Loucy (cell line): ENCODE measurements at regions not wholly inside any gene's neighbourhood (a gene's known extent, or its start where the extent isn't known, plus 50 kb on each side); places are given as distances from the start of the nearest gene placed in this dataset.
"Not testable (repeated sequence)": the region's sequence is repeated elsewhere in the genome, so short reads cannot be mapped to it uniquely, and the experiment has no call there.

Experiments used
- H2AFZ ChIP-seq: fragments of 200-600 bp; sonication (generic); 2 replicates; pipeline ENCODE4 v1.6.0; 2016; ENCODE audit warnings: antibody characterized with exemption, mild to moderate bottlenecking, low read length, moderate library complexity
- H3F3A ChIP-seq: fragments of 200-600 bp; 2 replicates; pipeline ENCODE4 v1.6.0; 2016; ENCODE audit warnings: antibody characterized with exemption, low read depth, mild to moderate bottlenecking
- H3K27me3 ChIP-seq: fragments of 200-600 bp; sonication (generic); 2 replicates; pipeline ENCODE4 v1.6.1; 2014; ENCODE audit warnings: low read length, mild to moderate bottlenecking; ENCODE audit not compliant: insufficient read depth, poor library complexity, severe bottlenecking
- H3K36me3 ChIP-seq: fragments of 200-600 bp; sonication (generic); 2 replicates; pipeline ENCODE4 v1.6.1; 2016; ENCODE audit warnings: low read length; ENCODE audit not compliant: insufficient read depth
- H3K4me1 ChIP-seq: fragments of 200-600 bp; sonication (generic); 2 replicates; pipeline ENCODE4 v1.5.1; 2014; ENCODE audit warnings: low read length, mild to moderate bottlenecking; ENCODE audit not compliant: insufficient read depth, poor library complexity, severe bottlenecking
- H3K4me2 ChIP-seq: fragments of 200-600 bp; sonication (generic); 2 replicates; pipeline ENCODE4 v1.6.0; 2014; ENCODE audit warnings: antibody characterized with exemption, low read length, low read depth, mild to moderate bottlenecking; ENCODE audit not compliant: poor library complexity, severe bottlenecking
- H3K4me3 ChIP-seq: fragments of 200-600 bp; sonication (generic); 2 replicates; pipeline ENCODE4 v1.5.1; 2014; ENCODE audit warnings: low read length, mild to moderate bottlenecking, mixed read lengths; ENCODE audit not compliant: poor library complexity, severe bottlenecking
- H3K79me2 ChIP-seq: fragments of 200-600 bp; sonication (generic); 2 replicates; pipeline ENCODE4 v1.6.1; 2014; ENCODE audit warnings: low read length; ENCODE audit not compliant: insufficient read depth
- H3K9ac ChIP-seq: fragments of 200-600 bp; sonication (generic); 2 replicates; pipeline ENCODE4 v1.6.0; 2014; ENCODE audit warnings: mild to moderate bottlenecking, low read depth, low read length, moderate library complexity; ENCODE audit not compliant: poor library complexity, severe bottlenecking
- H3K9me2 ChIP-seq: fragments of 200-600 bp; sonication (generic); replicated peaks from 2 replicates; pipeline ENCODE4 v1.6.1; 2016; ENCODE audit warnings: low read depth, low read length, mixed read lengths
- H3K9me3 ChIP-seq: fragments of 200-600 bp; sonication (generic); 2 replicates; pipeline ENCODE4 v1.6.1; 2014; ENCODE audit warnings: mild to moderate bottlenecking, antibody characterized with exemption, low read length, low read depth; ENCODE audit not compliant: insufficient read depth
- H4K20me1 ChIP-seq: fragments of 200-600 bp; sonication (generic); 2 replicates; pipeline ENCODE4 v1.6.0; 2014; ENCODE audit warnings: antibody characterized with exemption, low read length, mild to moderate bottlenecking; ENCODE audit not compliant: insufficient read depth, poor library complexity, severe bottlenecking
- EZH2phosphoT487 ChIP-seq: fragments of 200-600 bp; IDR thresholded peaks from 2 replicates; pipeline ENCODE4 v1.6.1; 2018; ENCODE audit warnings: antibody characterized with exemption, mild to moderate bottlenecking, moderate library complexity, borderline replicate concordance
- TF ChIP-seq, protein P1 (sequence below): fragments of 200-600 bp; sonication (generic); conservative IDR thresholded peaks from 2 replicates; pipeline ENCODE4 v1.5.1; 2014; ENCODE audit warnings: mild to moderate bottlenecking, antibody characterized with exemption, low read length

DNA sequence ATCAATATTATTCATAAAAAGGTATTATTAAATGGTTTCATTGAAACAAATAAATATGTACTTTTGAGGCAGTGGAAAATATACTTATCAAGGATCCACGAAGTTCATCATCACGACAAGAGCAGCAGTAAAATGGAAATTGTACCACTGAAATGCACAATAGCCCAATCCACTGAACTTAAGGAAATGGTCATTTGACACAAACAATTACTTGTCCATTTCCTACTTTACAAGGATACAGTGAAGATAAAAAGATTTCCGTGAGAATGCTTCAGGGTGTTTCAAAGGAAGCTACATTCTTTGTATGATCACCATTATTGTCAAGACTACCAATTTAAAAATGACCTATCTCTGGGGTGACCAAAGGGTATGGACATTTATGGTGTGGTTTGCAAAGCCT lies 210.3 kb downstream of the SYK start:
- H3K9ac ChIP-seq: no peak overlapping the region
- H3K4me1 ChIP-seq: no peaks in the 10 kb centered on the region
- H4K20me1 ChIP-seq: no peaks in the 10 kb centered on the region
- no peaks in the 10 kb centered on the region for H3K36me3 ChIP-seq
- H3K9me3 ChIP-seq: no peaks in the 10 kb centered on the region
- H3K4me3 ChIP-seq: no peak overlapping the region
- H3F3A ChIP-seq: no peaks in the 10 kb centered on the region
- TF ChIP-seq EZH2phosphoT487: no peak
- TF ChIP-seq, protein P1, sequence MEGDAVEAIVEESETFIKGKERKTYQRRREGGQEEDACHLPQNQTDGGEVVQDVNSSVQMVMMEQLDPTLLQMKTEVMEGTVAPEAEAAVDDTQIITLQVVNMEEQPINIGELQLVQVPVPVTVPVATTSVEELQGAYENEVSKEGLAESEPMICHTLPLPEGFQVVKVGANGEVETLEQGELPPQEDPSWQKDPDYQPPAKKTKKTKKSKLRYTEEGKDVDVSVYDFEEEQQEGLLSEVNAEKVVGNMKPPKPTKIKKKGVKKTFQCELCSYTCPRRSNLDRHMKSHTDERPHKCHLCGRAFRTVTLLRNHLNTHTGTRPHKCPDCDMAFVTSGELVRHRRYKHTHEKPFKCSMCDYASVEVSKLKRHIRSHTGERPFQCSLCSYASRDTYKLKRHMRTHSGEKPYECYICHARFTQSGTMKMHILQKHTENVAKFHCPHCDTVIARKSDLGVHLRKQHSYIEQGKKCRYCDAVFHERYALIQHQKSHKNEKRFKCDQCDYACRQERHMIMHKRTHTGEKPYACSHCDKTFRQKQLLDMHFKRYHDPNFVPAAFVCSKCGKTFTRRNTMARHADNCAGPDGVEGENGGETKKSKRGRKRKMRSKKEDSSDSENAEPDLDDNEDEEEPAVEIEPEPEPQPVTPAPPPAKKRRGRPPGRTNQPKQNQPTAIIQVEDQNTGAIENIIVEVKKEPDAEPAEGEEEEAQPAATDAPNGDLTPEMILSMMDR: no peak
- no peaks in the 10 kb centered on the region for H3K79me2 ChIP-seq
- H3K4me2 ChIP-seq: no peak overlapping the region
- no peaks in the 10 kb centered on the region for H3K27me3 ChIP-seq
- no peaks in the 10 kb centered on the region for H3K9me2 ChIP-seq
- H2AFZ ChIP-seq: no peak overlapping the region

DNA sequence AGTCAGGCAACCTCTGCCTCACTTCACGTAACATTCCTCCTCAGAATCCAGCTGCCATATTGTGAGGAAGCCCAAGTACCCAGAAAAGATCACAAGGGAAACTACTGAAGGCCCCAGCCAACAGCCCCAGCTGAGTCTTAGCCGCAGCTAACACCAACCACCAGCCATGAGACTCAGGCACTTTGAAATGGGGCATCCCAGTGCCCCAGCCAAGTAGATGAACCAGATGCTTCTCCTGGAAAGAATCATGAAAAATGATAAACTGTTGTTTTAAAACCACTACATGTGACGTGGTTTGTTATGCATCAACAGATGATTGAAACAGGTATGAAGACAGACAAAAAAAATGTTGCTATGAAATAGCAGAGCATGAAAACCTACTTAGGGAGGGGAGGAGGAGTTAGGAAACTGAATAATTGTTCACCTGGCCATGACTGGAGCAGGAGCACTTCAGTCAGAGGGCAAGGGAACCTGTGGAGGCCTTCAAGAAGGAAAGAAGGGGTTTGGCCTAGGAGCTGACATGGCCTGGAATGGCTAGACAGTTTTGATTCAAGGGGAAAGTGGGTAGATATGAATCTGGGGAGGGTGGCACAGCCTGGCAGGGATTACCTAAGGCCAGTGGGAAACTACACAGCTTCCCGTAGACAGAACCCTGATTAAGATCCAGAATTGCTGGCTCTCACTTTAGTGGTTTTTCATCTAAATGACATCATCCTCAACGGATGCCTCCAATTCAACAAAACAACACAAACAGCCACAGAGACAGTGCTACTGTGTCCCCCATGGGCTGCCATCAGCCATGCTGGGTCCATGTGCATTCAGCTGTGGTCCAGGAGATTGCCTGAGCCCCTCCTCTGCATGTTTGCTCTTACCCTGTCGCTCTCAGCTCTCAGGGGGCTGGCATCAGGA lies 211.6 kb downstream of the SYK start:
- Histone ChIP-seq H3K9ac (no peak overlapping the region), H3K27me3 (no peaks in the 10 kb centered on the region), H3F3A (no peaks in the 10 kb centered on the region), H3K4me3 (no peak overlapping the region), H3K4me2 (no peak overlapping the region), H3K79me2 (no peaks in the 10 kb centered on the region), H2AFZ (no peak overlapping the region), H4K20me1 (no peaks in the 10 kb centered on the region), H3K9me2 (no peaks in the 10 kb centered on the region), H3K9me3 (no peaks in the 10 kb centered on the region), H3K4me1 (no peaks in the 10 kb centered on the region), H3K36me3 (no peaks in the 10 kb centered on the region)
- no peak for TF ChIP-seq EZH2phosphoT487
- TF ChIP-seq, protein P1: no peak

DNA sequence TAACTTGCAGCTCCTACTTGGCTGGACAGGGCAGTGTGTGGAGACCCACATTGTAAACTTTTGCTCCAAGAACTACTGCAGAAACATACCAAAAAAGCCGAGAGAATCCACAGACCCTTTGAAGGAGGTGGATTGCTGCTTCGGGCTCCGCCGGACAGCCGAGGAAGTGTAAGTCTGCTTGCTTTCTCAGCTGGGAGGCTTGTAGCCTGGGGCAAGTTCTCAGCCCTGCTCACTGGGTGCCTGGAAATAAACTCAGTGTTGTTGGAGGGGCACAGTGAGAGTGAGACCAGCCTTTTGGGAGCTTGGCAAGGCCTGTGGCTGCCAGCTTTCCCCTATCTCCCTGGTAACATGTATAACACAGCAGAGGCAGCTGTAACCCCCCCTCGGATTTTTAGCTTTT lies 215.6 kb downstream of the SYK start:
- Histone ChIP-seq H2AFZ (no peak overlapping the region), H3K4me3 (no peak overlapping the region), H3K9me2 (no peaks in the 10 kb centered on the region), H3K4me1 (no peaks in the 10 kb centered on the region), H4K20me1 (no peaks in the 10 kb centered on the region), H3K9ac (no peak overlapping the region), H3K4me2 (no peak overlapping the region), H3F3A (no peaks in the 10 kb centered on the region), H3K27me3 (no peaks in the 10 kb centered on the region), H3K9me3 (no peaks in the 10 kb centered on the region), H3K79me2 (no peaks in the 10 kb centered on the region), H3K36me3 (no peaks in the 10 kb centered on the region)
- TF ChIP-seq, protein P1: no peak
- TF ChIP-seq EZH2phosphoT487: no peak

DNA sequence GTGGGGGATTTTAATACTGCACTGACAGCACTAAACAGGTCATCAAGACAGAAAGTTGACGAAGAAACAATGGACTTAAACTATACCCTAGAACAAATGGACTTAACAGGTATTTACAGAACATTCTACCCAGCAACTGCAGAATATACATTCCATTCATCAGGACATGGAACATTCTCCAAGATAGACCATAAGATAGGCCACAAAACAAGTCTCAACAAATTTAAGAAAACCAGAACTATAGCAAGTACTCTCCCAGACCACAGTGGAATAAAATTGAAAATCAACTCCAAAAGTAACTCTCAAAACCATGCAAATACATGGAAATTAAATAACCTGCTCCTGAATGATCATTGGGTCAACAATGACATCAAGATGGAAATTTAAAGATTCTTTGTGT lies 218.3 kb downstream of the SYK start:
- not testable (repeated sequence) for H3K4me2 ChIP-seq, H2AFZ ChIP-seq, H3K9me2 ChIP-seq, H3K4me3 ChIP-seq, H3K36me3 ChIP-seq, H3K4me1 ChIP-seq, H3K79me2 ChIP-seq, H3K9ac ChIP-seq, H3F3A ChIP-seq, H3K27me3 ChIP-seq, H3K9me3 ChIP-seq, H4K20me1 ChIP-seq

DNA sequence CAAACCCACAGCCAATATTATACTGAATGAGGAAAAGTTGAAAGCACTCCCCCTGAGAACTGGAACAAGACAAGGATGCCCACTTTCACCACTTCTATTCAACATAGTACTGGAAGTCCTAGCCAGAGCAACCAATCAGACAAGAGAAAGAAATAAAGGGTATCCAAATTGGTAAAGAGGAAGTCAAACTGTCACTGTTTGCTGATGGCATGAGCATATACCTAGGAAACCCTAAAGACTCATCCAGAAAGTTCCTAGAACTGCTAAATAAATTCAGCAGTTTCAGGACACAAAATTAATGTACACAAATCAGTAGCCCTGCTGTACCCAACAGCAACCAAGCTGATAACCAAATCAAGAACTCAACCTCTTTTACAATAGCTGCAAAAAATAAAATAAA lies 220.0 kb downstream of the SYK start:
- H3K9ac ChIP-seq, H4K20me1 ChIP-seq, H3K9me3 ChIP-seq, H3K79me2 ChIP-seq, H3F3A ChIP-seq, H3K4me3 ChIP-seq, H3K4me2 ChIP-seq, H3K36me3 ChIP-seq, H3K27me3 ChIP-seq, H2AFZ ChIP-seq, H3K9me2 ChIP-seq, H3K4me1 ChIP-seq: not testable (repeated sequence)
